Esophagus squamous epithelium (tissue), 4 donors: ENCODE measurements at regions not wholly inside any gene's neighbourhood (a gene's known extent, or its start where the extent isn't known, plus 50 kb on each side); places are given as distances from the start of the nearest gene placed in this dataset.

ENCODE experiments used
- CTCF ChIP-seq, 6 experiments: fragments of 450-650 bp in 4 of 6; fragments of 200-600 bp in 2 of 6; sonication (generic) in 2 of 6; IDR thresholded peaks; one replicate each; pipeline ENCODE4 v1.5.1; 2016 to 2019; ENCODE audit warnings: antibody characterized with exemption in 6 of 6, mild to moderate bottlenecking in 4 of 6, moderate library complexity in 4 of 6
- POLR2A ChIP-seq, 4 donors: fragments of 450-650 bp; IDR thresholded peaks; one replicate each; pipeline ENCODE4 v1.6.1; 2017; ENCODE audit warnings: antibody characterized with exemption in 4 of 4, mild to moderate bottlenecking in 4 of 4, moderate library complexity in 3 of 4

GRCh38 chr21:17191346-17191993 is 321.4 kb upstream of the CXADR start:
- TF ChIP-seq POLR2A (IDR thresholded peaks at IDR 0.05) (no peak), CTCF (IDR thresholded peaks at IDR 0.05) (no peak)
